Muscle layer of duodenum (tissue), 2 donors: ENCODE measurements at regions not wholly inside any gene's neighbourhood (a gene's known extent, or its start where the extent isn't known, plus 50 kb on each side); places are given as distances from the start of the nearest gene placed in this dataset.
"Not testable (repeated sequence)": the region's sequence is repeated elsewhere in the genome, so short reads cannot be mapped to it uniquely, and the experiment has no call there.

Experiments
- H3K27ac ChIP-seq: one replicate; pipeline ENCODE4 v1.7.0; 2013; ENCODE audit warnings: mild to moderate bottlenecking, low read length
- H3K27me3 ChIP-seq: one replicate; pipeline ENCODE4 v1.7.0; 2013; ENCODE audit warnings: low read depth, mild to moderate bottlenecking, control low read depth, low read length
- H3K36me3 ChIP-seq, 2 donors: one replicate each; pipeline ENCODE4 v1.7.0; 2013; ENCODE audit warnings: low read length in 2 of 2, control low read depth in 1 of 2, mild to moderate bottlenecking in 1 of 2; ENCODE audit not compliant: insufficient read depth in 2 of 2, control insufficient read depth in 1 of 2
- H3K4me1 ChIP-seq, 2 donors: one replicate each; pipeline ENCODE4 v1.7.0; 2013; ENCODE audit warnings: low read length in 2 of 2, mild to moderate bottlenecking in 2 of 2, control low read depth in 1 of 2, moderate library complexity in 1 of 2; ENCODE audit not compliant: insufficient read depth in 2 of 2, control insufficient read depth in 1 of 2
- H3K4me3 ChIP-seq, 2 donors: one replicate each; pipeline ENCODE4 v1.7.0; 2013; ENCODE audit warnings: low read length in 2 of 2, low read depth in 1 of 2, mild to moderate bottlenecking in 1 of 2
- H3K9me3 ChIP-seq, 2 donors: one replicate each; pipeline ENCODE4 v1.7.0; 2013; ENCODE audit warnings: low read length in 2 of 2, control low read depth in 1 of 2, mild to moderate bottlenecking in 1 of 2; ENCODE audit not compliant: control insufficient read depth in 1 of 2
- donor health status: healthy.

DNA sequence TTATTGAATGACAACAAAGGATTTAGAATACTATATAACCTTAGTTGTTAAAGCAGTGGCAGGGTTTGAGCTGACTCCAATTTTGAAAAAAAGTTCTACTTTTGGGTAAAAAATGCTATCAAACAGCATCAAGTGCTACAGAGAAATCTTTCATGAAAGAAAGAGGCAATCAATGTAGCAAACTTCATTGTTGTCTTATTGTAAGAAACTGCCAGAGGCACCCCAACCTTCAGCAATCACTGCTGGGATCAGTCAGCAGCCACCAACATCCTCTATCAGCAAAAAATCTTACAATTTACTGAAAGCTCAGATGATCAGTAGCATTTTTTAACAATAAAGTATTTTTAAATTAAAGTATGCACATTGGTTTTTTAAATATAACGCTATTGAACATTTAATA lies 4754.7 kb upstream of the OR11H1 start:
- not testable (repeated sequence) for H3K4me1 ChIP-seq, H3K27ac ChIP-seq, H3K36me3 ChIP-seq, H3K4me3 ChIP-seq, H3K27me3 ChIP-seq
- peaks cover 0 to 17% of the 10 kb centered on the region in 2 donors for H3K9me3 ChIP-seq

- H3K4me1 ChIP-seq, H3K27ac ChIP-seq, H3K4me3 ChIP-seq, H3K27me3 ChIP-seq, H3K36me3 ChIP-seq: not testable (repeated sequence)
- peaks cover 4 to 11% of the 10 kb centered on the region in 2 donors for H3K9me3 ChIP-seq
Observed at GRCh38 chr22:10775601-10776357, 4752.2 kb upstream of the OR11H1 start.

DNA sequence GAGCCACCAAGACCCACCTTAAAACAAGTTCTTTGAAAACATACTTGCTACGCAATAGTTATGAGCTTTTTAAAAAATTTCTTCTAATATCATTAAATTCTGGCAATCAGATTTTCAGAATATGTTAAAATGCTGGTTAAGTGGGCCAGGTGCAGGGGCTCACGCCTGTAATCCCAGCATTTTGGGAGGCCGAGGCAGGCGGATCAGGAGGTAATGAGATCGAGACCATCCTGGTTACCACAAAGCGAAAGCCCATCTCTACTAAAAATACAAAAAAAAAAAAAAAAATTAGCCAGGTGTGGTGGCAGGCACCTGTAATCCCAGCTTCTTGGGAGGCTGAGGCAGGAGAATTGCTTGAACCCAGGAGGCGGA lies 4751.6 kb upstream of the OR11H1 start:
- not testable (repeated sequence) for H3K27me3 ChIP-seq

GRCh38 chr22:10777733-10778132 lies 4750.3 kb upstream of the OR11H1 start:
- not testable (repeated sequence) for H3K27ac ChIP-seq, H3K36me3 ChIP-seq, H3K4me1 ChIP-seq, H3K4me3 ChIP-seq, H3K27me3 ChIP-seq
- H3K9me3 ChIP-seq, result peaks cover 4 to 14% of the 10 kb centered on the region in 2 donors

More for the DNA sequence above, 4751.6 kb upstream of the OR11H1 start:
- H3K4me1 ChIP-seq, H3K4me3 ChIP-seq, H3K36me3 ChIP-seq, H3K27ac ChIP-seq: not testable (repeated sequence)
- peaks cover 4 to 16% of the 10 kb centered on the region in 2 donors for H3K9me3 ChIP-seq

DNA sequence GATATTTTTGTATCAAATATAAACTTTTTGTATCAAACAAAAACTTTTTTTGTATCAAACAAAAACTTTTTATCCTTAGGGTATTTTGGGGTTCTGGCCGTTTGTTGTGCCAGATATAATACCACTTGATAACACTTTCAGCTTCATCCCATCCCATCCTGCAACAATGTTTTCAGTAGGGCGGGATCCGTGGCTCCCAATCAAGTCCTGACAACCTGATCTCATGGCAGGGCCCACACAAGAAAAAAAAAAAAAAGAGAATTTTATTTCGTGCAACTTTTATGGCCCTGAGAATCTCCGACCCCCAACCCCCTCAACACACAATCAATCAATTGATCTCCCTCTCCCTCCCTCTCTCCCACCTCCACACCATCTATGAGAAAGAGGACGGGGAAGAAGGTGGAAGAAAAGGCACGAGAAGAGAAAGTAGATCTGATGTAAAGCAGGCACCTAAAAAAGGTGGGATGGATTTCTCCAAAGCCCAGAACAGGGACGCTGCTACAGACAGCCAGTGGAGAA lies 4749.6 kb upstream of the OR11H1 start:
- Histone ChIP-seq H3K27me3 (no peaks in the 10 kb centered on the region), H3K27ac (no peak overlapping the region), H3K4me1 (no peaks in the 10 kb centered on the region), H3K4me3 (no peak overlapping the region), H3K36me3 (no peaks in the 10 kb centered on the region), H3K9me3 (peaks cover 4 to 13% of the 10 kb centered on the region in 2 donors)

DNA sequence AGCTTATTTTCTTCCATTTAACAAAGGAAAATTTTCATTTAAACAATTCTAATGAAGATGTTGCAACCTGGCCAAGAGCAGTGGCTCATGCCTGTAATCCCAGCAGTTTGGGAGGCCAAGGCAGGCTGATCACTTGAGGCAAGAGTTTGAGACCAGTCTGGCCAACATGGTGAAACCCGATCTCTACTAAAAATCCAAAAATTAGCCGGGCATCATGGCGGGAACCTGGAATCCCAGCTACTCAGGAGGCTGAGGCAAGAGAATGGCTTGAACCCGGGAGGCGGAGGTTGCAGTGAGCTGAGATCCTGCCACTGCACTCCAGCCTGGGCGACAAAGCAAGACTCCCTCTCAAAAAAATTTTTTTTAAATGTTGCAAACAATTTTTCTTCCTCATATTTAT lies 4748.8 kb upstream of the OR11H1 start:
- not testable (repeated sequence) for H3K27me3 ChIP-seq, H3K36me3 ChIP-seq, H3K4me3 ChIP-seq, H3K27ac ChIP-seq, H3K4me1 ChIP-seq
- peaks cover 4 to 13% of the 10 kb centered on the region in 2 donors for H3K9me3 ChIP-seq

DNA sequence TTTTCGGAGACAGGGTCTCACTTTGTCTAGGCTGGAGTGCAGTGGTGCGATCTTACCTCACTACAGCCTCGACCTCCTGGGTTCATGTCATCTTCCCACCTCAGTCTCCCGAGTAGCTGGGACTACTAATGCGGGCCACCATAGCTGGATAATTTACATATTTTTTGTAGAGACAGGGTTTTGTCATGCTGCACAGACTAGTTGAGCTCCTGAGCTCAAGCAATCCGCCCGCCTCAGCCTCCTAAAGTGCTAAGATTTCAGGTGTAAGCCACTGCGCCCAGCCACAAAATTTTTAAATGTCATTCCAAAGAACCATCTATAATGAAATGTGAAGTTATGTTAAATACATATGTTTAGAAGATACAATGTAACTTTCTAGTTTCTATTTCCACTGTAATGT lies 4747.7 kb upstream of the OR11H1 start:
- H3K27ac ChIP-seq, result no peak overlapping the region
- no peak overlapping the region for H3K4me3 ChIP-seq
- no peaks in the 10 kb centered on the region for H3K4me1 ChIP-seq
- H3K9me3 ChIP-seq, result peaks cover 4 to 13% of the 10 kb centered on the region in 2 donors
- no peaks in the 10 kb centered on the region for H3K27me3 ChIP-seq
- no peaks in the 10 kb centered on the region for H3K36me3 ChIP-seq

DNA sequence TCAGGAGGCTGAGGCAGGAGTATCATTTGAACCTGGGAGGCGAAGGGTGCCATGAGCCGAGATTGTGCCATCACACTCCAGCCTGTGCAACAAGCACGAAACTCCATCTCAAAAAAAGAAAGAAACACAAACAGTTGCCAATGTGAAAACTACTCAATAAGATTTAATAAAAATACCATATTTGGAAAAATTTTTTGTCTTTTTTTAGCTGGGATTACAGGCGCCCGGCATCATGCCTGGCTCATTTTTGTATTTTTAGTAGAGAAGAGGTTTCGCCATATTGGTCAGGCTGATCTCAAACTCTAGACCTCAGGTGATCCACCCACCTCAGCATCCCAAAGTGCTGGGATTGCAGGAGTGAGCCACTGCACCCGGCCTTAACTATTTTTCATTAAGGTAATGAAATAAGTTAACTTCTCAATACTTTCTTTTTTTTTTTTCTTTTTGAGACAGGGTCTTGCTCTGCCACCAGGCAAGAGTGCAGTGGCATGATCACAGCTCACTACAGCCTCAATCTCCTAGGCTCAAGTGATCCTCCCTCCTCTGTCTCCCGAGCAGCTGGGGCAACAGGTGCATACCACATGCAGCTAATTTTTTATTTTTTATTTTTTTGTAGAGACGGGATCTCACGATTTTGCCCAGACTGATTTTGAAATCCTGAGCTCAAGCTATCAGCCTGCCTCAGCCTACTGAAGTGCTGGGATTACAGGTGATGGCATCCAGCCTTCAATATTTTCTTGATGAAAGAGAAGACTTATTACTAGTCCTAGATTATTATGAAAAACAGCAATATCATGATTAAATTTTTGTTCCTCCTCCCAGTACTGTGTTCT lies 4746.2 kb upstream of the OR11H1 start:
- no peak overlapping the region for H3K27ac ChIP-seq
- no peaks in the 10 kb centered on the region for H3K4me1 ChIP-seq
- H3K4me3 ChIP-seq, result no peak overlapping the region
- H3K9me3 ChIP-seq, result peaks cover 4 to 12% of the 10 kb centered on the region in 2 donors
- no peaks in the 10 kb centered on the region for H3K27me3 ChIP-seq
- H3K36me3 ChIP-seq, result no peaks in the 10 kb centered on the region
